GM18858 (cell line): ENCODE measurements at regions not wholly inside any gene's neighbourhood (a gene's known extent, or its start where the extent isn't known, plus 50 kb on each side); places are given as distances from the start of the nearest gene placed in this dataset.

Experiments used
- ATAC-seq: cut with Tn5 transposase; IDR thresholded peaks from one replicate; pipeline ENCODE4 v1.9.1; 2021; ENCODE audit not compliant: unreplicated experiment

GRCh38 chr9:109830545-109830944 is 50.5 kb downstream of the PALM2AKAP2 start:
- no peak for ATAC-seq

DNA sequence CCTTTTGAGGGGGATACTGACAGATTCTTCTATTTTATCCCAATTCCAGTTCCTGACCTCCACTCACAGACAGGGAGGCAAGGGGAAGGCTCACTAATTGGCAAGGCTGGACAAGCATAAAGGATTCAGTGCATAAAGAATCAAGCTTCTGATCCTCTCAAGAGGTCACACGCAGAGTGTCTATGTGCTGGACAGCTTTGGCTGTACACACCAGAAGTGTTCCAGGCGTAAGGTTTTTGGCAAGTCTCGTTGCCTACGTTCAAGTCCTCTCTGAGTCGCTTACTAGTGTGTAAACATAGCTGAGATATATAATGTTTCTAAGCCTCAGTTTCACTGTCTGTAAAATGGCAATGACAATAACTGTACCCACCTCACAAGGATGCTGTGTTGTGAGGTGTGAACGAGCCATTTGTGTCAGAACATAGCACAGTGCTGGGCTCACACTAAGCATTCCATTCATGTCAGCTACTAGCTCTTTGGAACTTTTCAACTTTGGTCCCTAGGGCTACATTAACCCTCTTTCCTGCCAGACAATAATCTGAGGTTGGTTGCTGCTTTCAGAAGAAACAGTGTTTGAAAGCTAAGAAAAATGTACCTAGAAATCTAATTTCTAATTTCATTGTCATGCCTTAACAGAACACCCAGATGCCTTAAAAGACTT is 52.1 kb downstream of the PALM2AKAP2 start:
- ATAC-seq: no peak

GRCh38 chr9:109834855-109835254 is 54.9 kb downstream of the PALM2AKAP2 start:
- no peak for ATAC-seq

DNA sequence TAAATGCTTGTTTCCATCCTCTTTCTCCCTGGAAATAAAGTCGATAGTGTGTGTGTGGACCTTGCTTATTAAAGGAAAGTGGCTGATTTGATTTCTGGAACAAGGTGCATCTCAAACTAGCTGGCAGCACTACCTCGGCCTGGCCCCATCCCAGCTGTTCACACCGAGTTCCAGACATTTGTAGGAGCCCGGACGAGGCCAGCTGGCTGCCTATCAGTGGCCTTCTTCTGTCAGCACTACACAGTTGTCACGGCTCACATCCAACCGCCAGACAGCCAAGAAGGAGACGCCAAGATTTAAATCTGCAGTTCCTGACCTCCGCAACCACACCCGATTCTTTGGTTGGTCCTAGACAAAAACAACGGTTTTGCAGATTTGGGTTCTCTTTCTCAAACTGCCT is 63.6 kb downstream of the PALM2AKAP2 start:
- no peak for ATAC-seq

- ATAC-seq: no peak
These were observed 65.2 kb downstream of the PALM2AKAP2 start for GRCh38 chr9:109845226-109845625.

DNA sequence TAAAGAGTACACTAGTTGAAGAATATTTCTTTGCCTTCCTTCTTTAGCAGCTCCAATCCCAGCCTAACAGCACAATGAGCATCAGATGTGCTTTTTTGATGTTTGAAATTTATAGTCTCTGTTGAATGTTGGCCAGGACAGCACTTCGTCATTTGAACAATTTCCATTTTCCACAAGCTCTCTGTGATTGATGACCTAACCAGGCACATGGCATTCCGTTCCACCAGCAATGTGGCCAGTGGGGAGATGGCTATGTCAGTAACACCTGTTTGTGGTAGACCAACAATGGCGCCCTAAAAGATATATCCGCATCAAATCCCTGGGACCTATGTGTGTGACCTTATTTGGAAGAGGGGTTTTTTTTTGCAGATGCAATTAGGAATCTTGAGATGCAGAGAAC is 66.8 kb downstream of the PALM2AKAP2 start:
- no peak for ATAC-seq

DNA sequence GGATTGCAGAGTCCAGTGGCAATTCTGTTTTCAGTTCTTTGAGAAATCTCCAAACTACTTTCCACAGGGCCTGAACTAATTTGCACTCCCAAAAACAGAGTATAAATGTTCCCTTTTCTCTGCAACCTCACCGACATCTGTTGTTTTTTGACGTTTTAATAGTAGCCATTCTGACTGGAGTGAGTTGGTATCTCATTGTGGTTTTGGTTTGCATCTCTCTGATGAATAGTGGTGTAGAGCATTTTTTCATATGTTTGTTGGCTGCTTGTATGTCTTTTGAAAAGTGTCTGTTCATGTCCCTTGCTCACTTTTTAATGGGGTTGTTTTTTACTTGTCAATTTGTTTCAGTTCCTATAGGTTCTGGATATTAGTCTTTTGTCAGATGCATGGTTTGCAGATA is 72.6 kb downstream of the PALM2AKAP2 start:
- ATAC-seq: no peak

GRCh38 chr9:109855540-109855939 is 75.5 kb downstream of the PALM2AKAP2 start:
- ATAC-seq: no peak

- no peak for ATAC-seq
These were observed 76.8 kb downstream of the PALM2AKAP2 start for GRCh38 chr9:109856785-109857184.

DNA sequence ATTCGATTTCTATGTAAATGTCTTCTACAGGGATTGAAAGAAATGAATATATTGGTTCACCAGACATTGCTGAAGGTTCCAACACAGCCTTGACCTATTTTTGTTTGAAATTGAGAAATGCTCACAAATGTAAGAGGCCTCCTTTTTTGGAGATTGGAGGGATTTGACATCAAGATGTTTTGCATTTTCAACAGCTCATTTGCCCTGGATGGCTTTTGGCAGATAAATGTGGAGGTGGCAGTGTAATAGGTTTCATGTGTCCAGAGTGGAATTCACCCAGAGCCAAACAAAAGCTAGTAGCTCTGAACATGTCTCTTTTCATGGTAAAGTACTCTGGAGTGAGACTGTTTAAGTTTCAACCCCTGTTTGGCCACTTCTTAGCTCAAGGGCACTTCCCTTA is 77.3 kb downstream of the PALM2AKAP2 start:
- ATAC-seq: no peak

GRCh38 chr9:109859447-109859846 is 79.4 kb downstream of the PALM2AKAP2 start:
- ATAC-seq: no peak

GRCh38 chr9:109860521-109860920 is 80.5 kb downstream of the PALM2AKAP2 start:
- ATAC-seq: no peak

- ATAC-seq: no peak
These were observed 81.5 kb downstream of the PALM2AKAP2 start for GRCh38 chr9:109861499-109861898.

DNA sequence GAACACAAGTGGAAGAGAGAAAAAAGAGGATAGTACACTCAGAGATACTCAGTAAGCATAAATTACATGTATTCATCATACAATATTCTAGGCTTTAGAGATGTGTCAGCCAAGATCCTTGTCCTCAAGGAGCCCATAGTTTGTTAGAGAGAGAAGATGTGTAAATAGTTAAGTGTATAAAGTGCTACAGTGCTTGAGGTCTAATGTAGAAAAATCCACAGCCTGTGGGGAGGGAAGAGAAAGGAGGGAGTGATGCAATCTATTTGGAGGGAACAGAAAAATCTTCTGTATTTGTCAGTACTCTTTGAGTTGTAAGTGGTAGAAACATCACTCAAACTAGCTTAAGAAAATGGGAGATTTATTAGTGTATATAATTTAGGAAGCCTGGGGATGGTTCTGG is 81.9 kb downstream of the PALM2AKAP2 start:
- no peak for ATAC-seq

DNA sequence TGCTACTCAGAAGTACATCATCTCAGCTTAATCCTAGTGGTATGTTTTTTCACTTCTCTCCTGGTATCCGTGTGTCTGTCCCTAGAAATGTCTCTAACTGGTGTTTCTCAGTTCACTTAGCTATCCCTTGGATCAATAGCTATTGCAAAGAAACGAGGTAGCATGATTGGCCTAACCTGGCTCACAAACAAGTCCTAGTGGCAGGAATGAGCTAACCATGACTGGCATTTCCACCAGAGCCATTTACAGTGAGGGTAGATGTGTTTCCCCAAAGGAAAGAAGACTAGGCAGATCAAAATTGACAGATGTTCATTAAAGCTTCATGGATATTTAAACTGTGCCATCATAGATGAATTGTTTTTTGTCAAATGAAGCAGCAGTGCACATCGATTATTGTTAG is 82.5 kb downstream of the PALM2AKAP2 start:
- no peak for ATAC-seq

GRCh38 chr9:109863961-109864360 is 84.0 kb downstream of the PALM2AKAP2 start:
- no peak for ATAC-seq

DNA sequence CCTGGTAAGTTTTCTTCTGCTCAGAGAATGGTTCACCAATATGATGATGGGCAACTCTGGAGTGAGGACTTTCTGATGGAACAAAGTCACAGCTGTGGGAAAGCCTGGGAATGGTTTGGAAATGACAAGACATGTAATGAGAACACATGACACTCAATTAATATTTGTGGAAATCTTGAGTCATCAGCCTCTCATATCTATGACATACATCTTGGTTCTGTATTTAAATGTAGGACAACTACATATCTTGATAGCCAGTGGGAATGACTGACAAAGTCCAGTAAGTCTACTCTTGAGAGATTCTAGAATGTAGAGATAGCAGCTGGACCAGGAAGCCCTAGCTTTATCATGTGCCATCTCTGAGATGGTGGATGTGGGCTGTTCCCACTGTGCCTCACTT is 85.5 kb downstream of the PALM2AKAP2 start:
- no peak for ATAC-seq

- ATAC-seq: no peak
These were observed 88.2 kb downstream of the PALM2AKAP2 start for GRCh38 chr9:109868207-109868606.

DNA sequence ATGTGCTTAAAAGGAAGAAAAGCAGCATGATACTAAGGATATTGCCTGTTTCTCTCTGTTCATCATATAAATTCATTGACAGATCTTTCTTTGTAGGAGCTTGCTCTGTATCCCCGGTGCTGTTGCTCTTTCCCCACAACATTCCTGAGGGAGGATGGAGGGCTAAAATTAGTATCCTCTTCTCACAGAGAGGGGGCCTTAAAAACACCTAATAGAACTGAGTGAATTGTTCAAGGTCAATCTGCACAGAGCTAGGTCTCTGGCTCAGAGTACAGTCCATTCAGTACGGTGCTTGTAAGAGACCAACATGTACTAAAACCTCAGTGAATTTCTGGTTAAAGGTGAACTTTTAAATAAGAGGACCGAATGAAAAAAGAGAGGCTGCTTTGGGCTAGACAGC is 88.7 kb downstream of the PALM2AKAP2 start:
- ATAC-seq: no peak

- no peak for ATAC-seq
These were observed 90.4 kb downstream of the PALM2AKAP2 start for GRCh38 chr9:109870365-109870764.

- no peak for ATAC-seq
These were observed 92.9 kb downstream of the PALM2AKAP2 start for GRCh38 chr9:109872901-109873300.

DNA sequence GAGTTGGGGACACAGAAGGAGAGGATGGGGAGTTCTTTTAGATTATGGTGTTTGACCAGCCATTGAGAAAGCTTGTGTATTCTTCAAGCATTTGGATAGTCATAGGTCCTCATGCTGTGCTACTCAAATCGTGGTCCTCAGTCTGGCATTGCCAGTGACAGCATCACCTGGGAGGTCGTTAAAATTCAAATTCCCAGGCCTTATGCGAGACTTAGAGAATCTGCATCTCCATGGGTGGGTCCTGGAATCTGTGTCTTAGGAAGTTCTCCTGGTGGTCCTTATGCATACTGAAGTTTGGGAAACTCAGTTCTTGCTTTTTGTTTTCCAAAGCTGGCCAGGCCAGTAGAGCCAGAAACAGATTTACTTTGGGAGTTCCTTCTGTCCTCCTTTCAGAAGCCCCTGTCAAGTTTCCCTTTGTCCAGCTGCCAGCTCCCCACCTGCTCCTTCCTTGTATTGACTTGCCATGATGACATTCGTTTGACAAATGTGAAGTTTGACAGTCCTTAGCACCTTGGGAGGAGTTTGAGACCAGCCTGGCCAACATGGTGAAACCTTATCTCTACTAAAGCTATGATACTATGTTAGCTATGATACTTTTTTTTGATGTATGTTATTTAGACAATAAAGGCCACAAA is 95.6 kb downstream of the PALM2AKAP2 start:
- ATAC-seq: no peak
